ENCODE measurements at regions not wholly inside any gene's neighbourhood (a gene's known extent, or its start where the extent isn't known, plus 50 kb on each side); places are given as distances from the start of the nearest gene placed in this dataset.
"Not testable (repeated sequence)": the region's sequence is repeated elsewhere in the genome, so short reads cannot be mapped to it uniquely, and the experiment has no call there.

GRCh38 chr6:27667016-27667656 is 194.2 kb upstream of the ZNF184 start:
- ATAC-seq (replicated peaks; ENCODE audit: extremely low read depth, poor library complexity, severe bottlenecking) (no peak), DNase-seq (ENCODE audit: low spot score in 2 of 2) (no peak)
- H3K27me3 Mint-ChIP-seq = peaks cover 76% of the 10 kb centered on the region
- peaks cover 27% of the 10 kb centered on the region for H3K4me1 Mint-ChIP-seq
- no peaks in the 10 kb centered on the region for H3K9me3 Mint-ChIP-seq
- H3K27ac Mint-ChIP-seq (ENCODE audit: low read depth) = no peak overlapping the region
- H3K4me3 Mint-ChIP-seq = peak overlapping the region; percentile 18
- H3K36me3 Mint-ChIP-seq (ENCODE audit: insufficient read depth) = peaks cover 45% of the 10 kb centered on the region

- DNase-seq (ENCODE audit: low spot score in 2 of 2) (no peak), ATAC-seq (replicated peaks; ENCODE audit: extremely low read depth, poor library complexity, severe bottlenecking) (no peak)
- H3K27ac Mint-ChIP-seq (ENCODE audit: low read depth) = no peak overlapping the region
- no peak overlapping the region for H3K4me3 Mint-ChIP-seq
- peaks cover 47% of the 10 kb centered on the region for H3K27me3 Mint-ChIP-seq
- H3K9me3 Mint-ChIP-seq = no peaks in the 10 kb centered on the region
- H3K4me1 Mint-ChIP-seq = peaks cover 2% of the 10 kb centered on the region
- H3K36me3 Mint-ChIP-seq (ENCODE audit: insufficient read depth) = peaks cover 17% of the 10 kb centered on the region
Observed at GRCh38 chr6:27662769-27663168, 189.9 kb upstream of the ZNF184 start.

- H3K4me3 Mint-ChIP-seq; DNase-seq (ENCODE audit: low spot score in 2 of 2); H3K4me1 Mint-ChIP-seq; H3K9me3 Mint-ChIP-seq; H3K27ac Mint-ChIP-seq (ENCODE audit: low read depth); ATAC-seq (replicated peaks; ENCODE audit: extremely low read depth, poor library complexity, severe bottlenecking): not testable (repeated sequence)
- peaks cover 12% of the 10 kb centered on the region for H3K36me3 Mint-ChIP-seq (ENCODE audit: insufficient read depth)
- H3K27me3 Mint-ChIP-seq = peaks cover 42% of the 10 kb centered on the region
Observed at GRCh38 chr6:27662212-27662611, 189.3 kb upstream of the ZNF184 start.

- ATAC-seq (replicated peaks; ENCODE audit: extremely low read depth, poor library complexity, severe bottlenecking); H3K36me3 Mint-ChIP-seq (ENCODE audit: insufficient read depth); H3K27ac Mint-ChIP-seq (ENCODE audit: low read depth); H3K4me1 Mint-ChIP-seq; DNase-seq (ENCODE audit: low spot score in 2 of 2); H3K9me3 Mint-ChIP-seq; H3K4me3 Mint-ChIP-seq: not testable (repeated sequence)
- peaks cover 82% of the 10 kb centered on the region for H3K27me3 Mint-ChIP-seq
Observed at GRCh38 chr6:27653143-27653825, 180.4 kb upstream of the ZNF184 start.

- Mint-ChIP-seq H3K4me3 (no peak overlapping the region), H3K4me1 (no peaks in the 10 kb centered on the region), H3K9me3 (no peaks in the 10 kb centered on the region), H3K27ac (ENCODE audit: low read depth) (no peak overlapping the region), H3K27me3 (peaks cover 96% of the 10 kb centered on the region), H3K36me3 (ENCODE audit: insufficient read depth) (no peaks in the 10 kb centered on the region)
- no peak for ATAC-seq (replicated peaks; ENCODE audit: extremely low read depth, poor library complexity, severe bottlenecking)
- no peak for DNase-seq (ENCODE audit: low spot score in 2 of 2)
Observed at GRCh38 chr6:27651371-27651732, 178.4 kb upstream of the ZNF184 start.

- DNase-seq (ENCODE audit: low spot score in 2 of 2) = no peak
- Mint-ChIP-seq H3K27me3 (peaks cover 96% of the 10 kb centered on the region), H3K4me1 (no peaks in the 10 kb centered on the region), H3K27ac (ENCODE audit: low read depth) (no peak overlapping the region), H3K9me3 (no peaks in the 10 kb centered on the region), H3K4me3 (no peak overlapping the region), H3K36me3 (ENCODE audit: insufficient read depth) (no peaks in the 10 kb centered on the region)
- ATAC-seq (replicated peaks; ENCODE audit: extremely low read depth, poor library complexity, severe bottlenecking) = no peak
Observed at GRCh38 chr6:27650620-27651370, 177.9 kb upstream of the ZNF184 start.

GRCh38 chr6:27644528-27644927 is 171.6 kb upstream of the ZNF184 start:
- H3K36me3 Mint-ChIP-seq (ENCODE audit: insufficient read depth) = peaks cover 2% of the 10 kb centered on the region
- no peak overlapping the region for H3K4me3 Mint-ChIP-seq
- no peaks in the 10 kb centered on the region for H3K9me3 Mint-ChIP-seq
- no peaks in the 10 kb centered on the region for H3K4me1 Mint-ChIP-seq
- no peak overlapping the region for H3K27ac Mint-ChIP-seq (ENCODE audit: low read depth)
- ATAC-seq (replicated peaks; ENCODE audit: extremely low read depth, poor library complexity, severe bottlenecking) = no peak
- DNase-seq (ENCODE audit: low spot score in 2 of 2) = no peak
- H3K27me3 Mint-ChIP-seq = peaks cover 98% of the 10 kb centered on the region

- Mint-ChIP-seq H3K36me3 (ENCODE audit: insufficient read depth) (peaks cover 2% of the 10 kb centered on the region), H3K4me3 (no peak overlapping the region), H3K27ac (ENCODE audit: low read depth) (no peak overlapping the region), H3K4me1 (no peaks in the 10 kb centered on the region), H3K9me3 (no peaks in the 10 kb centered on the region), H3K27me3 (peaks cover 95% of the 10 kb centered on the region)
- DNase-seq (ENCODE audit: low spot score in 2 of 2) (no peak), ATAC-seq (replicated peaks; ENCODE audit: extremely low read depth, poor library complexity, severe bottlenecking) (no peak)
Observed at GRCh38 chr6:27642744-27643456, 170.0 kb upstream of the ZNF184 start.

GRCh38 chr6:27635886-27636285 is 163.0 kb upstream of the ZNF184 start:
- not testable (repeated sequence) for ATAC-seq (replicated peaks; ENCODE audit: extremely low read depth, poor library complexity, severe bottlenecking); H3K27ac Mint-ChIP-seq (ENCODE audit: low read depth); DNase-seq (ENCODE audit: low spot score in 2 of 2); H3K4me1 Mint-ChIP-seq; H3K36me3 Mint-ChIP-seq (ENCODE audit: insufficient read depth); H3K9me3 Mint-ChIP-seq; H3K4me3 Mint-ChIP-seq
- H3K27me3 Mint-ChIP-seq = peaks cover 91% of the 10 kb centered on the region

- not testable (repeated sequence) for H3K27ac Mint-ChIP-seq (ENCODE audit: low read depth); H3K4me3 Mint-ChIP-seq; H3K36me3 Mint-ChIP-seq (ENCODE audit: insufficient read depth); H3K9me3 Mint-ChIP-seq; DNase-seq (ENCODE audit: low spot score in 2 of 2); ATAC-seq (replicated peaks; ENCODE audit: extremely low read depth, poor library complexity, severe bottlenecking); H3K4me1 Mint-ChIP-seq
- peaks cover 96% of the 10 kb centered on the region for H3K27me3 Mint-ChIP-seq
Observed at GRCh38 chr6:27633221-27633688, 160.3 kb upstream of the ZNF184 start.

GRCh38 chr6:27631609-27631916 is 158.7 kb upstream of the ZNF184 start:
- H3K4me1 Mint-ChIP-seq = no peaks in the 10 kb centered on the region
- H3K27ac Mint-ChIP-seq (ENCODE audit: low read depth) = peak overlapping the region; percentile 75
- ATAC-seq (replicated peaks; ENCODE audit: extremely low read depth, poor library complexity, severe bottlenecking) (no peak), DNase-seq (ENCODE audit: low spot score in 2 of 2) (no peak)
- peaks cover 93% of the 10 kb centered on the region for H3K27me3 Mint-ChIP-seq
- peaks cover 2% of the 10 kb centered on the region for H3K36me3 Mint-ChIP-seq (ENCODE audit: insufficient read depth)
- H3K4me3 Mint-ChIP-seq = no peak overlapping the region
- H3K9me3 Mint-ChIP-seq = no peaks in the 10 kb centered on the region

GRCh38 chr6:27630727-27631608 is 158.1 kb upstream of the ZNF184 start:
- Mint-ChIP-seq H3K9me3 (no peaks in the 10 kb centered on the region), H3K36me3 (ENCODE audit: insufficient read depth) (peaks cover 2% of the 10 kb centered on the region), H3K4me3 (peak overlapping the region; percentile 36), H3K27ac (ENCODE audit: low read depth) (peak overlapping the region; percentile 75), H3K27me3 (peaks cover 93% of the 10 kb centered on the region), H3K4me1 (no peaks in the 10 kb centered on the region)
- ATAC-seq (replicated peaks; ENCODE audit: extremely low read depth, poor library complexity, severe bottlenecking) (no peak), DNase-seq (ENCODE audit: low spot score in 2 of 2) (no peak)
